Neuronal stem cell (in vitro differentiated cells): ENCODE measurements at regions not wholly inside any gene's neighbourhood (a gene's known extent, or its start where the extent isn't known, plus 50 kb on each side); places are given as distances from the start of the nearest gene placed in this dataset.

ENCODE experiments used
- DNase-seq: peaks from one replicate; pipeline ENCODE4 v3.0.0-alpha.2; 2013; ENCODE audit warnings: low spot score
- H2AFZ ChIP-seq: one replicate; pipeline ENCODE4 v1.6.1; 2013; ENCODE audit warnings: mild to moderate bottlenecking, low read length, inconsistent platforms
- H2AK5ac ChIP-seq: 2 replicates; pipeline ENCODE4 v1.6.1; 2013; ENCODE audit warnings: low read depth, mild to moderate bottlenecking, inconsistent platforms, low read length, moderate library complexity, mixed read lengths
- H2BK120ac ChIP-seq: 2 replicates; pipeline ENCODE4 v1.6.1; 2013; ENCODE audit warnings: low read depth, mild to moderate bottlenecking, inconsistent platforms, low read length, moderate library complexity, mixed read lengths
- H2BK12ac ChIP-seq: one replicate; pipeline ENCODE4 v1.6.1; 2013; ENCODE audit warnings: low read length, inconsistent platforms
- H2BK15ac ChIP-seq: 2 replicates; pipeline ENCODE4 v1.6.1; 2013; ENCODE audit warnings: mild to moderate bottlenecking, low read length, inconsistent platforms, mixed read lengths
- H2BK5ac ChIP-seq: one replicate; pipeline ENCODE4 v1.6.1; 2013; ENCODE audit warnings: inconsistent platforms, mild to moderate bottlenecking, low read length, moderate library complexity
- H3K14ac ChIP-seq: one replicate; pipeline ENCODE4 v1.6.1; 2013; ENCODE audit warnings: low read length, inconsistent platforms
- H3K18ac ChIP-seq: 2 replicates; pipeline ENCODE4 v1.6.1; 2013; ENCODE audit warnings: low read length, inconsistent platforms
- H3K23ac ChIP-seq: 2 replicates; pipeline ENCODE4 v1.6.1; 2013; ENCODE audit warnings: low read depth, mild to moderate bottlenecking, mixed read lengths, low read length, inconsistent platforms; ENCODE audit not compliant: poor library complexity
- H3K27ac ChIP-seq: replicated peaks from 3 replicates; pipeline ENCODE4 v1.5.1; 2013; ENCODE audit warnings: low read length, inconsistent platforms
- H3K27me3 ChIP-seq, 3 experiments: 2 replicates each; pipeline ENCODE4 v1.6.1; 2013; ENCODE audit warnings: low read length in 3 of 3, mild to moderate bottlenecking in 2 of 3, inconsistent platforms in 1 of 3, low read depth in 1 of 3, mixed read lengths in 1 of 3, moderate library complexity in 1 of 3; ENCODE audit not compliant: control insufficient read depth in 3 of 3, insufficient read depth in 3 of 3
- H3K36me3 ChIP-seq, 2 donors: replicated peaks in 1 of 2; 2 replicates each; pipeline ENCODE4 v1.6.1; 2013; ENCODE audit warnings: low read length in 2 of 2; ENCODE audit not compliant: control insufficient read depth in 2 of 2, insufficient read depth in 2 of 2
- H3K4ac ChIP-seq: 2 replicates; pipeline ENCODE4 v1.6.1; 2013; ENCODE audit warnings: inconsistent platforms, mild to moderate bottlenecking, low read length, moderate library complexity
- H3K4me1 ChIP-seq, 2 donors: 1 replicate in 1 of 2; 2 replicates in 1 of 2; pipeline ENCODE4 v1.6.1; 2013; ENCODE audit warnings: low read length in 2 of 2, low read depth in 1 of 2; ENCODE audit not compliant: control insufficient read depth in 2 of 2, insufficient read depth in 1 of 2
- H3K4me2 ChIP-seq: one replicate; pipeline ENCODE4 v1.6.1; 2013; ENCODE audit warnings: mild to moderate bottlenecking, low read length, inconsistent platforms; ENCODE audit not compliant: insufficient read depth, poor library complexity, severe bottlenecking
- H3K4me3 ChIP-seq, 2 donors: 2 replicates each; pipeline ENCODE4 v1.5.1; 2013; ENCODE audit warnings: low read length in 2 of 2, mild to moderate bottlenecking in 2 of 2, inconsistent platforms in 1 of 2, moderate library complexity in 1 of 2
- H3K79me1 ChIP-seq: one replicate; pipeline ENCODE4 v1.6.1; 2013; ENCODE audit warnings: low read depth, mild to moderate bottlenecking, inconsistent platforms, low read length, moderate library complexity
- H3K9ac ChIP-seq: one replicate; pipeline ENCODE4 v1.6.1; 2013; ENCODE audit warnings: mild to moderate bottlenecking, low read depth, low read length, inconsistent platforms; ENCODE audit not compliant: poor library complexity
- H3K9me3 ChIP-seq, 2 donors: replicated peaks in 1 of 2; 2 replicates each; pipeline versions ENCODE3 to v1.6.1; 2013; ENCODE audit warnings: low read length in 2 of 2, mild to moderate bottlenecking in 2 of 2, inconsistent platforms in 1 of 2, low read depth in 1 of 2, mixed read lengths in 1 of 2, moderate library complexity in 1 of 2; ENCODE audit not compliant: control insufficient read depth in 2 of 2, insufficient read depth in 1 of 2
- H4K8ac ChIP-seq: one replicate; pipeline ENCODE4 v1.6.1; 2013; ENCODE audit warnings: low read depth, mild to moderate bottlenecking, inconsistent platforms, low read length, moderate library complexity
- H4K91ac ChIP-seq: one replicate; pipeline ENCODE4 v1.6.1; 2013; ENCODE audit warnings: low read length, low read depth, mild to moderate bottlenecking, inconsistent platforms; ENCODE audit not compliant: poor library complexity
- WGBS, 2 donors: extraction: QIAGEN DNeasy Blood & Tissue Kit; methylation state at CpG; one replicate each; pipeline ENCODE4 v1.1.7; 2013; ENCODE audit warnings: missing lambda C conversion rate in 2 of 2, mixed read lengths in 1 of 2; ENCODE audit not compliant: insufficient read length in 2 of 2, insufficient replicate concordance in 1 of 2; ENCODE audit errors: extremely low coverage in 2 of 2; 5-methylcytosine and 5-hydroxymethylcytosine counted together

DNA sequence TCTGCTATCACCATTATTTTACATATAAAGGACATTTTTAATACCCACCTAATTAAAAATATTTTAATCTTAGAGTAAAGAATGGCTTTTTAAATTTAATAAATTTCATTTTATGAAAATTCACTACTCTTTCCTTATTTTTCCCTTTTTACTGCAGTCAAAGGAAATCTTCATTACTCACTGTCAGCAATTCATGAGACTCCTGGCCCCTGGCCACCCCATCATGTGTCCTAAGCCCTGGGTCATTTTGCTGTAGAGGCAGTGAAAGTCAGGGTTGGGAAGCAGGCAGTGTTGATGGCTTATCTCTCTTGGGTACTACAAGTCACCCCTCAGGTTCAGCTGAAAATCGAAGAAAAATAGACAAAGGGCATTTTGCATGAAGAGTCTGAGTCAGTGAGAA lies 468.6 kb upstream of the CCL2 start:
- Histone ChIP-seq H2AK5ac (no peak overlapping the region), H3K79me1 (no peaks in the 10 kb centered on the region), H2BK15ac (no peak overlapping the region), H3K14ac (no peak overlapping the region), H3K27me3 (no peaks in the 10 kb centered on the region), H4K8ac (no peak overlapping the region), H3K4me1 (no peaks in the 10 kb centered on the region), H3K4me3 (no peak overlapping the region), H2AFZ (no peak overlapping the region), H3K9ac (no peak overlapping the region), H3K18ac (no peak overlapping the region), H4K91ac (no peak overlapping the region), H3K4ac (no peak overlapping the region), H3K36me3 (no peaks in the 10 kb centered on the region), H3K4me2 (no peak overlapping the region), H3K27ac (no peak overlapping the region), H2BK5ac (no peak overlapping the region), H3K23ac (no peak overlapping the region), H2BK12ac (no peak overlapping the region), H2BK120ac (no peak overlapping the region), H3K9me3 (no peaks in the 10 kb centered on the region)
- WGBS, 2 donors, result no CpG with 5 or more reads among the region's 1 CpG
- DNase-seq, result no peak

DNA sequence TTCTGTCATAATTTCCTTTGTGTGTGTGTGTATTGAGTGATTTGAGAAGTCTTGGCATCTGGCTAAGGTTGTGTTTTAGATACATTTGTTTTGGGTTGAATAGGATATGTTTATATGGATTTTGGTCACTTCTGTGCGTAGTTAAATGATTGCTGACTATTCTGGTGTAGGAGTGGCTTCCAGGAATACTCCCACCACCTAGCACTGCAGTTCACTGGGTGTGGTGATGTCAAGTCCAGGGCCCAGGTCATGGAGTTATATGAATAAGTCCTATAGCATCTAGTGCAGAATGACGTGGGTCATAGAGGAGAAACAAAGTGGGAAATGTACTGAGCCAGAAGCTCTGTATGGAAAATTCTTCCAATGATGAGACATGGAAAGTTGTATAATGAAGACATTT lies 465.4 kb upstream of the CCL2 start:
- H2AFZ ChIP-seq, result no peak overlapping the region
- H4K8ac ChIP-seq, result no peak overlapping the region
- no CpG with 5 or more reads among the region's 2 CpGs for WGBS, 2 donors
- H3K4me3 ChIP-seq, result no peak overlapping the region
- no peak overlapping the region for H3K4ac ChIP-seq
- H2BK120ac ChIP-seq, result no peak overlapping the region
- H3K27ac ChIP-seq, result no peak overlapping the region
- no peak overlapping the region for H3K9ac ChIP-seq
- no peak overlapping the region for H4K91ac ChIP-seq
- H3K23ac ChIP-seq, result no peak overlapping the region
- no peak overlapping the region for H2AK5ac ChIP-seq
- H3K18ac ChIP-seq, result no peak overlapping the region
- no peak overlapping the region for H2BK15ac ChIP-seq
- no peaks in the 10 kb centered on the region for H3K36me3 ChIP-seq
- no peaks in the 10 kb centered on the region for H3K27me3 ChIP-seq
- peaks cover 0 to 3% of the 10 kb centered on the region in 2 donors for H3K4me1 ChIP-seq
- DNase-seq, result no peak
- H3K14ac ChIP-seq, result no peak overlapping the region
- H2BK5ac ChIP-seq, result no peak overlapping the region
- H3K9me3 ChIP-seq, result no peaks in the 10 kb centered on the region
- H3K79me1 ChIP-seq, result no peaks in the 10 kb centered on the region
- H2BK12ac ChIP-seq, result no peak overlapping the region
- no peak overlapping the region for H3K4me2 ChIP-seq

DNA sequence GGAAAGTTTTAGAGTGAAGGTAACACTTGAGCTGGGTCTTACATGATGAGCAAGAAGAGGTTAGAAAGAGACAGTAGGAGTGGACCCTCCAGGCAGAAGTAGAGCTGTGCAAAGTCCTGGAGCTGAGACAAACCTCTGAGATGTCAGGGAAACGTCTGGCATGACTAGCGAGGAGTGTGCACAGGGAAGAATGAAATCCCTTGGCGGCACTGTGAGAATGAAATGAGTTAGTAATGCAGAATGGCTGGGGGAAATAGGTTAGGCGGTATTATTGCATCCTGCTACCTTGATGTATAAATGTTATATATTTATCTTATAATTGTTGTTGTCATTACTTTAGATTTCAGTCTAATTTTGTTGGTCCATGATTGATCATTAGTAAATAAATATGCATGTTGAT lies 457.9 kb upstream of the CCL2 start:
- Histone ChIP-seq H3K4me3 (no peak overlapping the region), H2BK120ac (no peak overlapping the region), H2BK15ac (no peak overlapping the region), H4K8ac (no peak overlapping the region), H3K79me1 (no peaks in the 10 kb centered on the region), H2BK5ac (no peak overlapping the region), H2BK12ac (no peak overlapping the region), H2AK5ac (no peak overlapping the region), H3K4ac (no peak overlapping the region), H2AFZ (no peak overlapping the region), H3K9ac (no peak overlapping the region), H3K4me1 (peaks cover 0 to 7% of the 10 kb centered on the region in 2 donors), H3K23ac (no peak overlapping the region), H3K18ac (no peak overlapping the region), H3K36me3 (no peaks in the 10 kb centered on the region), H3K14ac (no peak overlapping the region), H4K91ac (no peak overlapping the region), H3K4me2 (no peak overlapping the region), H3K27ac (no peak overlapping the region), H3K27me3 (no peaks in the 10 kb centered on the region), H3K9me3 (no peaks in the 10 kb centered on the region)
- no peak for DNase-seq
- no CpG with 5 or more reads among the region's 4 CpGs for WGBS, 2 donors

DNA sequence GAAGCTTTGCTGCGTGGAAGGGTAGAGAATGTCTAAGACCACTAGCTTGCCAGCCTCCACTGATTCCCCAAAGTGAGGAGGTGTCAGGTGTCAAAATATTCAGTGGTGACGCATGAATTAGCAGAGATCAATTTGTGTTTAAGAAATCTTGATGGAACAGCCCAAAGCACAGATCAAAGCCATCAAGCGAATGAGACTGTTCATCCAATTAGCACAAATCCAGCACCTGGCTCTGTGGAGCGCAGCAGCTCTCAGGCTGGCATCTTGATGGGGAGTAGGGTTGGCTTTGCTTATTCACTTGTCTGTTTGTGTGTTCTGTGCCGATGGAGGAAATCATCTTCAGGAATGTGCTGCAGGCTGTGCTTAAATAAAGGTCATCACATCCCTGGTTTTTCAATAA lies 456.8 kb upstream of the CCL2 start:
- H3K9me3 ChIP-seq, result no peaks in the 10 kb centered on the region
- no peak overlapping the region for H3K9ac ChIP-seq
- H3K23ac ChIP-seq, result no peak overlapping the region
- H2AFZ ChIP-seq, result no peak overlapping the region
- H3K4ac ChIP-seq, result no peak overlapping the region
- no peak overlapping the region for H2AK5ac ChIP-seq
- H3K4me2 ChIP-seq, result no peak overlapping the region
- no peak overlapping the region for H3K18ac ChIP-seq
- no peak overlapping the region for H2BK12ac ChIP-seq
- H4K91ac ChIP-seq, result no peak overlapping the region
- H4K8ac ChIP-seq, result no peak overlapping the region
- H3K36me3 ChIP-seq, result no peaks in the 10 kb centered on the region
- no peaks in the 10 kb centered on the region for H3K27me3 ChIP-seq
- no peak overlapping the region for H2BK120ac ChIP-seq
- no peak overlapping the region for H2BK5ac ChIP-seq
- WGBS, 2 donors, result no CpG with 5 or more reads among the region's 5 CpGs
- H3K79me1 ChIP-seq, result no peaks in the 10 kb centered on the region
- DNase-seq, result no peak
- H2BK15ac ChIP-seq, result no peak overlapping the region
- no peak overlapping the region for H3K14ac ChIP-seq
- no peak overlapping the region for H3K27ac ChIP-seq
- no peak overlapping the region for H3K4me3 ChIP-seq
- peaks cover 0 to 7% of the 10 kb centered on the region in 2 donors for H3K4me1 ChIP-seq
